HepG2 (cell line): ENCODE measurements at regions not wholly inside any gene's neighbourhood (a gene's known extent, or its start where the extent isn't known, plus 50 kb on each side); places are given as distances from the start of the nearest gene placed in this dataset.

Experiments used
- ATAC-seq: fragments of 200-7000 bp; cut with Tn5 transposase; 3 replicates; pipeline ENCODE4 v1.9.1; 2020; ENCODE audit warnings: mild to moderate bottlenecking, moderate library complexity
- BruUV-seq: library from RNA; stranded (reverse); fragments of 400-500 nt; replicated peaks from 2 replicates; lab custom pipeline; 2021; lab: Mats Ljungman, UMichigan
- CTCF ChIA-PET: fragments of 300-600 bp; formaldehyde crosslinking; extraction: SDS; loops from one replicate; lab custom pipeline; 2021; ENCODE audit warnings: low total read pairs, inconsistent platforms, low intra/inter-chr PET ratio; lab: Yijun Ruan, JAX
- POLR2A ChIA-PET: fragments of 350-600 bp; sonication (Branson Sonifier 250); formaldehyde crosslinking; loops from one replicate; lab custom pipeline; 2020; ENCODE audit warnings: antibody characterized with exemption, inconsistent platforms; lab: Yijun Ruan, JAX
- DNase-seq: peaks from one replicate; pipeline ENCODE4 v3.0.0-alpha.2; 2015; ENCODE audit warnings: low spot score
- FAIRE-seq: peaks from 3 replicates; lab custom pipeline; 2011; peaks lifted over from hg19 to GRCh38; lab: Jason Lieb, UNC
- H2AFZ ChIP-seq: one replicate; pipeline ENCODE4 v1.6.1; 2011; ENCODE audit warnings: low read length, inconsistent platforms
- H3K27ac ChIP-seq: fragments of 300-600 bp; 3 replicates; pipeline ENCODE4 v1.8.0; 2011; ENCODE audit warnings: mixed run types, mild to moderate bottlenecking, mixed read lengths, low read length, inconsistent platforms; ENCODE audit not compliant: insufficient read depth; ENCODE audit errors: extremely low read length
- H3K27me3 ChIP-seq, 2 experiments: fragments of 200-600 bp in 1 of 2; 2 replicates in 1 of 2; 3 replicates in 1 of 2; pipeline versions ENCODE4 v1.6.0 to v1.8.0; 2011; ENCODE audit warnings: low read length in 2 of 2, mild to moderate bottlenecking in 2 of 2, moderate library complexity in 2 of 2, inconsistent platforms in 1 of 2; ENCODE audit not compliant: insufficient read depth in 2 of 2, control insufficient read depth in 1 of 2
- H3K36me3 ChIP-seq, 2 experiments: fragments of 200-600 bp in 1 of 2; replicated peaks in 1 of 2; 2 replicates in 1 of 2; 3 replicates in 1 of 2; pipeline versions ENCODE4 v1.5.1 to v1.8.0; 2011; ENCODE audit warnings: low read length in 2 of 2, inconsistent platforms in 1 of 2; ENCODE audit not compliant: insufficient read depth in 2 of 2, control insufficient read depth in 1 of 2
- H3K4me1 ChIP-seq: 2 replicates; pipeline ENCODE4 v1.5.1; 2012; ENCODE audit warnings: low read length, inconsistent platforms; ENCODE audit not compliant: insufficient read depth
- H3K4me2 ChIP-seq: 2 replicates; pipeline ENCODE4 v1.6.0; 2011; ENCODE audit warnings: low read depth, low read length, inconsistent platforms
- H3K4me3 ChIP-seq, 3 experiments: fragments of 200-600 bp in 1 of 3; sonication (generic), shearing (Covaris generic) in 1 of 3; replicated peaks in 1 of 3; 2 replicates each; pipeline ENCODE4 v1.5.1; 2011 to 2016; ENCODE audit warnings: low read length in 3 of 3, inconsistent platforms in 2 of 3, low read depth in 2 of 3, mild to moderate bottlenecking in 2 of 3, control low read depth in 1 of 3, mixed read lengths in 1 of 3; ENCODE audit not compliant: insufficient read depth in 1 of 3
- H3K79me2 ChIP-seq: one replicate; pipeline ENCODE4 v1.6.1; 2011; ENCODE audit warnings: low read length, inconsistent platforms; ENCODE audit not compliant: insufficient read depth
- H3K9ac ChIP-seq: 2 replicates; pipeline ENCODE4 v1.6.0; 2011; ENCODE audit warnings: mild to moderate bottlenecking, low read depth, low read length, inconsistent platforms; ENCODE audit not compliant: insufficient read depth
- H3K9me3 ChIP-seq: 2 replicates; pipeline ENCODE4 v1.5.1; 2012; ENCODE audit warnings: mild to moderate bottlenecking, low read length
- H4K20me1 ChIP-seq: 2 replicates; pipeline ENCODE4 v1.6.0; 2011; ENCODE audit warnings: inconsistent platforms, mild to moderate bottlenecking, low read length, moderate library complexity; ENCODE audit not compliant: insufficient read depth
- ADNP ChIP-seq: sonication (generic); formaldehyde crosslinking; IDR thresholded peaks from 2 replicates; pipeline ENCODE4 v1.4.0; 2020; ENCODE audit warnings: missing genetic modification reagents
- ATF5 ChIP-seq: sonication (generic); formaldehyde crosslinking; IDR thresholded peaks from 2 replicates; pipeline ENCODE4 v1.4.0; 2020; ENCODE audit warnings: mild to moderate bottlenecking, low read depth, missing genetic modification reagents
- KLF13 ChIP-seq: sonication (generic); formaldehyde crosslinking; IDR thresholded peaks from 2 replicates; pipeline ENCODE4 v1.4.0; 2020; ENCODE audit warnings: mild to moderate bottlenecking, missing genetic modification reagents
- NFATC3 ChIP-seq: sonication (generic); formaldehyde crosslinking; IDR thresholded peaks from 2 replicates; pipeline ENCODE4 v1.5.1; 2020; ENCODE audit warnings: mild to moderate bottlenecking, missing genetic modification reagents
- PBX2 ChIP-seq: IDR thresholded peaks from 2 replicates; pipeline ENCODE4 v1.6.1; 2016; ENCODE audit warnings: control low read depth
- PRPF4 ChIP-seq: fragments of 200-400 bp; formaldehyde crosslinking; IDR thresholded peaks from 2 replicates; pipeline ENCODE4 v1.6.1; 2016; ENCODE audit warnings: low read length, low read depth; ENCODE audit not compliant: poor library complexity, severe bottlenecking
- SOX5 ChIP-seq: IDR thresholded peaks from 2 replicates; pipeline ENCODE4 v1.6.1; 2016; ENCODE audit warnings: borderline replicate concordance
- ZBTB37 ChIP-seq: sonication (generic); formaldehyde crosslinking; IDR thresholded peaks from 2 replicates; pipeline ENCODE4 v1.4.0; 2020; ENCODE audit warnings: mild to moderate bottlenecking, missing genetic modification reagents
- ZBTB7A ChIP-seq: sonication (generic); formaldehyde crosslinking; IDR thresholded peaks from 2 replicates; pipeline ENCODE4 v1.8.0; 2022; ENCODE audit warnings: mild to moderate bottlenecking, missing genetic modification reagents
- ZNF329 ChIP-seq: sonication (generic); formaldehyde crosslinking; IDR thresholded peaks from 2 replicates; pipeline ENCODE4 v1.9.0; 2021; ENCODE audit warnings: low read depth, mild to moderate bottlenecking, missing genetic modification reagents
- ZNF557 ChIP-seq: sonication (generic); formaldehyde crosslinking; IDR thresholded peaks from 2 replicates; pipeline ENCODE4 v1.4.0; 2020; ENCODE audit warnings: missing genetic modification reagents
- ZNF574 ChIP-seq: sonication (generic); formaldehyde crosslinking; IDR thresholded peaks from 2 replicates; pipeline ENCODE4 v1.4.0; 2020; ENCODE audit warnings: missing genetic modification reagents
- ZNF709 ChIP-seq: sonication (generic); formaldehyde crosslinking; IDR thresholded peaks from 2 replicates; pipeline ENCODE4 v1.5.0; 2020; ENCODE audit warnings: mild to moderate bottlenecking, missing genetic modification reagents
- ZNF777 ChIP-seq: sonication (generic); formaldehyde crosslinking; IDR thresholded peaks from 2 replicates; pipeline ENCODE4 v1.4.0; 2020; ENCODE audit warnings: missing genetic modification reagents
- WGBS: methylation state at CpG from one replicate; pipeline ENCODE4 v1.1.6; 2017; ENCODE audit warnings: low lambda C conversion rate; 5-methylcytosine and 5-hydroxymethylcytosine counted together
- in situ Hi-C: cut with HindIII; loops from 2 replicates; pipeline ENCODE4 v1.10.0; 2017; ENCODE audit warnings: low pct_unique_long_range_greater_than_20kb; ENCODE audit not compliant: extremely low pct_ligation_motif_present
- intact Hi-C: fragments of 100-400 bp; cut with micrococcal nuclease; formaldehyde crosslinking; loops from one replicate; pipeline ENCODE4 v1.10.0; 2022; ENCODE audit not compliant: unreplicated experiment

GRCh38 chr1:193433599-193433998 is 247.2 kb upstream of the B3GALT2 start:
- in situ Hi-C loops: no loop called here
- BruUV-seq: no TSS peak
- POLR2A ChIA-PET: no interaction called here
- Histone ChIP-seq H3K79me2 (no peaks in the 10 kb centered on the region), H3K36me3 (no peaks in the 10 kb centered on the region), H3K4me2 (no peak overlapping the region), H2AFZ (no peak overlapping the region), H3K9me3 (peaks cover 22% of the 10 kb centered on the region), H3K4me1 (peaks cover 15% of the 10 kb centered on the region), H3K4me3 (no peak overlapping the region), H3K9ac (no peak overlapping the region), H3K27ac (no peak overlapping the region), H3K27me3 (no peaks in the 10 kb centered on the region), H4K20me1 (no peaks in the 10 kb centered on the region)
- DNase-seq (no peak), FAIRE-seq (no peak), ATAC-seq (no peak)
- WGBS: 0% methylated on average over 1 of the region's 1 CpG
- CTCF ChIA-PET: no interaction called here
- no peak for TF ChIP-seq ZNF709 (CRISPR knock-in tag)
- no peak for TF ChIP-seq ZNF557 (CRISPR knock-in tag)
- no peak for TF ChIP-seq NFATC3
- no peak for TF ChIP-seq ZBTB37 (CRISPR knock-in tag)
- TF ChIP-seq ADNP: no peak
- no peak for TF ChIP-seq SOX5
- TF ChIP-seq ZBTB7A (CRISPR knock-in tag): no peak
- TF ChIP-seq ZNF574 (CRISPR knock-in tag): no peak
- TF ChIP-seq ZNF329: no peak
- no peak for TF ChIP-seq ZNF777
- no peak for TF ChIP-seq PRPF4
- no peak for TF ChIP-seq KLF13 (CRISPR knock-in tag)
- TF ChIP-seq ATF5 (CRISPR knock-in tag): no peak
- TF ChIP-seq PBX2 (CRISPR knock-in tag): no peak
- intact Hi-C loops: no loop called here
